ENCODE measurements at regions not wholly inside any gene's neighbourhood (a gene's known extent, or its start where the extent isn't known, plus 50 kb on each side); places are given as distances from the start of the nearest gene placed in this dataset.

- no peak for TF ChIP-seq ATF3 (CRISPR knock-in tag; IDR thresholded peaks at IDR 0.05)
- TF ChIP-seq, protein P1, sequence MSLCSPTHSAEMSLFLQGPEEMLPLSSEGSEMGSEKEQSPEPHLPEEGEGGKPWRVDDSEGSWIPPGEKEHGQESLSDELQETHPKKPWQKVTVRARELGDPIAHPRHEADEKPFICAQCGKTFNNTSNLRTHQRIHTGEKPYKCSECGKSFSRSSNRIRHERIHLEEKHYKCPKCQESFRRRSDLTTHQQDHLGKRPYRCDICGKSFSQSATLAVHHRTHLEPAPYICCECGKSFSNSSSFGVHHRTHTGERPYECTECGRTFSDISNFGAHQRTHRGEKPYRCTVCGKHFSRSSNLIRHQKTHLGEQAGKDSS (CRISPR knock-in tag; IDR thresholded peaks at IDR 0.05; ENCODE audit: borderline replicate concordance, low read depth) = no peak
- TF ChIP-seq NPAS2 (CRISPR knock-in tag; IDR thresholded peaks at IDR 0.05; ENCODE audit: borderline replicate concordance) = no peak
- TF ChIP-seq SIX1 (CRISPR knock-in tag; IDR thresholded peaks at IDR 0.05; ENCODE audit: borderline replicate concordance) = no peak
- no peak for TF ChIP-seq ESRRA (CRISPR knock-in tag; IDR thresholded peaks at IDR 0.05; ENCODE audit: low read depth)
- TF ChIP-seq MATR3 (CRISPR knock-in tag; IDR thresholded peaks at IDR 0.05) = no peak
- TF ChIP-seq ATF7-NPFF (CRISPR knock-in tag; IDR thresholded peaks at IDR 0.05; ENCODE audit: low read depth) = no peak
- TF ChIP-seq ZNF614 (CRISPR knock-in tag; IDR thresholded peaks at IDR 0.05; ENCODE audit: borderline replicate concordance) = no peak
- TF ChIP-seq ZBED4 (CRISPR knock-in tag; IDR thresholded peaks at IDR 0.05; ENCODE audit: borderline replicate concordance) = no peak
- no peak for TF ChIP-seq PBX2 (CRISPR knock-in tag; IDR thresholded peaks at IDR 0.05)
- TF ChIP-seq ZSCAN30 (CRISPR knock-in tag; IDR thresholded peaks at IDR 0.05) = no peak
- TF ChIP-seq NBN (conservative IDR thresholded peaks at IDR 0.05) = no peak
- TF ChIP-seq ZNF207 (IDR thresholded peaks at IDR 0.05; ENCODE audit: borderline replicate concordance) = no peak
Observed at GRCh38 chr21:35303085-35303484, 254.0 kb upstream of the RUNX1 start.

All from HepG2 (cell line).